GM04503 (cell line): ENCODE measurements at regions not wholly inside any gene's neighbourhood (a gene's known extent, or its start where the extent isn't known, plus 50 kb on each side); places are given as distances from the start of the nearest gene placed in this dataset.
"Not testable (repeated sequence)": the region's sequence is repeated elsewhere in the genome, so short reads cannot be mapped to it uniquely, and the experiment has no call there.

Source experiments
- DNase-seq: peaks from one replicate; pipeline ENCODE4 v3.0.0-alpha.2; 2012; ENCODE audit warnings: low read depth

DNA sequence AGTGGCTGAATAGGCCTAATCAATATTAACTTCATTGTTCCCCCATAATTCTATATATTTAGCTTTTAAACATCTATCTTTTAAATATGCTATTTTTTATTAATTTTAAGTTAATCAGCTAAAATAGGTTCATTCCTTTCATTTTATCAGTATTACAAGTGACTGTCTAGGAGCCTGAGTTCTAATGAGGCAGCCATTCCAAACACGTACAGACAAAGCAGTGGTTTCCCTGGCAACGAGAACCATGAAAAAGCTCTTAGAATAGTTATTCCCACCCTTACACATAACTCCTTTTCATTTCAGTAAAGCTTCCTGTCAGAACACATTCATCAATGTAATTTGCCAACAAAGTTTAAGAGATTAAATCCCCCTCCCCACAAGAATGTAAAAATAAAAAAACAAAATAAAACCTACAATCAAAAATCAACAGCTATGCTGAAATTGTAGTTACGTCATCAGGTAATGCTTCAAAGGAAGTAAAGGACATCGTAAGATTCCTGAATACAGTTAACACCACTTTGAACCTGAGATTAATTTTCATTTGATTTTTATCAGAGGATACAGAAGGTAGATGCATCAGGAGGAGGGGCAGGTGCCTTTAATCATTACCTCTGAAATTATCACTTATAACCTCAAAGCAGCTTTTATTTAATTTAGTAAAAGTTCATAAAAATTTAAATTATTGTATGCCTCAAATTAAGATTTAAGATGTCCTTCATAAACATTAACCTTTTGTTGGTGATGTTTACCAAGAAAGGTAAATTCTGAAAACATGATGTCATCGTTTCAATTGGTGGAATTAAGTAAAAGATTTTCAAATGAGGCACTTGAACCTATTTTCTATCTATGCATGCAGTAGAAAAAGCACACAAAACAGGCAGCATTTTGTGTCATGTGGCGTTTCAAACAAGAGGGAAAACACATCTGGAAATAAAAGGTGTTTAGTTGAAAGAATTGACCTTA, 967.2 kb upstream of the FOXG1 start:
- not testable (repeated sequence) for DNase-seq

- DNase-seq: not testable (repeated sequence)
Observed at GRCh38 chr14:27817746-27818430, 948.7 kb upstream of the FOXG1 start.

DNA sequence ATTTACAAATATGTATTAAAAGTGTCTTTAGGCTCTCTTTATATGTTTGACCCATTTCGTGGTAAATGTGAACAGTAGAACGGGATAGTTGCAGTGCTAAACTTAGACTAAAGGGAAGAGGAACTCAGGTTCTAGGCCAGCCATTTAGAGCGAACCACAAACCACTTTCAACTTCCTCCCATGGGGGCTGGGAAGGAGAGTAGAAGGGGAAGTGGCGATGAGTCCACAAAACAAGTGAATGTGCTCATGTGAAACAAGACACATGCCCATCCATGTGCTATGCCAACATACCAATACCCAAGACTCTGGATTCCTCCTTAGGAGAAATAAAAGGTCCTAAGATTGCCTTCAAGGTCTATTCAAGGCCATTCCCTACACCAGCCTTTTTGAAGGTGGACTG, 940.4 kb upstream of the FOXG1 start:
- DNase-seq: not testable (repeated sequence)

DNA sequence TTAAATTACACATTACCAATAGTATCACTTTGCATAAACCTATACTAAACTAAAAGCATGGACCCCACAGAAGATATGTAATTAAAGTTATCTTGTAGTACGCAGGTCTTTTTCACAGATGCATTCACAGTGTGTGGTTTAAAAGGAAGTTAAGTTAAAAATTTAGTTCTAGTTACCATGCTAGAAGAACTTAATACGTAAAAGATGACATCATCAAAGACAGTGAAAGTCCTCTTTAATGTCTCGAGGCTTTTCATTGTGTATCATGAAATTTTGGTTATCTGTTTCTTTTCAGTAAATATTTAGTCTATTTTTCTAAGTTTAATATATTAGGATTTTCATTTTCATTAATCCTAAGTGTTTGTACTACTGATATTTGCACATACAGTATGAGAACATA, 934.6 kb upstream of the FOXG1 start:
- DNase-seq: not testable (repeated sequence)

DNA sequence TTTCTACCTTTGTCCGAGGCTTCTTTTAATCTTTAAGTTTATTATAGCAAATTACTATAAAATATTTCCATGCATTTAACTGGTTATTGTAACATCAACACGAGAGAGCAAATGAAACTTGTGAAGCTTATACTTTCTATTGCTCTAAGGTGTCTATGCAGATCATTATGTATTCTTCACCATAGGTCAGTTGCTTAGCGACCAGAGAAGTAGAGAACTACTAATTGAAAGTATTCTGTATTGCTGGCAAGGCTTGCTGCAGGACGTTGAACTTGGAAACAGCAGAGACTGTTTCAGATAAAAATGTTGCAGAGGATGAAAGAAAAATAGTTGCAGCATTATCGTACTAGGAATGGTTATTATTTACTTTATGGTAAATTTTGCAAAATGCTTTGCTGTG, 933.6 kb upstream of the FOXG1 start:
- not testable (repeated sequence) for DNase-seq

DNA sequence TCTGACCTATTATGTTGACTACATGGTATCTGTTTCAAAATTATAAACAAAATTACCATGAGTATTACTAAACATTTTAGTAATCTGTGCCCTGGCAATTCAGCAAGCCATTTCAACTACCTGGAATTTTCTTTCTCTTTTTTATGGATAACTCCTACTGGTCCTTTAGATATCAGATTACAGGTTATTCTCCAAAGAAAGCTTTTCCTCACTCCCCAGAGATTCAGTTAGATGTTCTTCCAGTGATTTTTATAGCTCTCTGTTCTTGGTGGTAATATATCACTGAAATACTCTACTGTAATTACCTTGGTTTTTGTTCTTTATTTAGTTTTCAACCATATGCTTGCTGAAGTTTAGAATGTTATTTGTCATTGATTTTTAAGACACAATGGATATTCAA, 930.2 kb upstream of the FOXG1 start:
- DNase-seq: no peak

GRCh38 chr14:27845241-27845850, 921.2 kb upstream of the FOXG1 start:
- no peak for DNase-seq

GRCh38 chr14:27845902-27846301, 920.7 kb upstream of the FOXG1 start:
- no peak for DNase-seq

GRCh38 chr14:27847480-27847879, 919.1 kb upstream of the FOXG1 start:
- not testable (repeated sequence) for DNase-seq

GRCh38 chr14:27849193-27849592, 917.4 kb upstream of the FOXG1 start:
- not testable (repeated sequence) for DNase-seq

DNA sequence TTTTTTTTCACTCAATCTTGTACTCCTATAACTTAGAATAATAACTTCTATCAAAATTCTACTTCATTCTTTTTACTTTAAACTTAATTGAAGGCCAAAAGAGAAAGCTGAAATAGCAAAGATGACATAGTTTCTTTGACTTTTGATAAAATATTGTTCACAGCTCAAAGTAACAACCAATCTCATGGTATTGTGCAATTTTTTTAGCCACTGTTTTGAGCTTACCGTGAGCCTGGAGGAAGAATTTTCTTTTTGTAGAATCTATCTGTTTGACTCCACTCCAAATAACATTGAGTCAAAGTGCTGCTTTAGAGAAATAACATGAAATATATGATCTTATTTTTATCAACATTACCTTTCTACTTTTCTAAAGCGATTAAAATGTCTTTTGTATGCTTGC, 903.9 kb upstream of the FOXG1 start:
- DNase-seq: no peak

DNA sequence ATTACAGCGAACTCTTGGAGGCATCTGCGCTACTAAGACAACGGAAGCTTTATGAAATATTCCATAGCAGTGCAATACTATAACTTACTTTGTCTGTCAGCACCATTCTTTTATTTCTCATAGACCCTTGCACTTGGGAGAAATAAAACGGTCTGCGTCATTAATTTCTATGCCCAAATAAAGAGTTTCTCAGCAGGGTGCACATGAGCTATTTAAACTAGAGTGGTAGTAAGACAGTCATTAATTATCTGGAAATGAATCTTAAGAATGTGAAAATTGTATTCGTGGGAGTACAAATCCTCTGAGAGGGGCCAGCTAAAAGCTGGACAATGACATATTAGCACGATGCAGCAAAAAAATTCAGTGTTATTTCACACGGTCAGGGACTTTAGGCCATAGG, 903.4 kb upstream of the FOXG1 start:
- DNase-seq: no peak

DNA sequence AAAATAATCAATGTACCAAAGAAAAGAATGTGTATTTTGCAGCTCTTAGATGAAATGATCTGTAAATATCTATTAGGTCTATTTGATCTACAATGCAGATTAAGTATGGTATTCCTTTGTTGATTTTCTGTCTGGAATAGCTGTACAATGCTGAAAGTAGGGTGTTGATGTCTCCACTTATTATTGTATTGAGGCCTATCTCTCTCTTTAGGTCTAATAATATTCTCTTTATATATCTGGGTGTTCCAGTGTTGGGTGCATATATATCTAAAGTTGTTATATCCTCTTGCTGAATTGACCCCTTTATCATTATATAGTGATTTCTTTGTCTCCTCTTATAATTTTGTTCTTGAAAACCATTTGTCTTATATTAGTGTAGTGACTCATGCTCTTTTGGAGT, 885.5 kb upstream of the FOXG1 start:
- no peak for DNase-seq

GRCh38 chr14:27881646-27882045, 884.9 kb upstream of the FOXG1 start:
- no peak for DNase-seq

GRCh38 chr14:27886256-27886655, 880.3 kb upstream of the FOXG1 start:
- DNase-seq: no peak

DNA sequence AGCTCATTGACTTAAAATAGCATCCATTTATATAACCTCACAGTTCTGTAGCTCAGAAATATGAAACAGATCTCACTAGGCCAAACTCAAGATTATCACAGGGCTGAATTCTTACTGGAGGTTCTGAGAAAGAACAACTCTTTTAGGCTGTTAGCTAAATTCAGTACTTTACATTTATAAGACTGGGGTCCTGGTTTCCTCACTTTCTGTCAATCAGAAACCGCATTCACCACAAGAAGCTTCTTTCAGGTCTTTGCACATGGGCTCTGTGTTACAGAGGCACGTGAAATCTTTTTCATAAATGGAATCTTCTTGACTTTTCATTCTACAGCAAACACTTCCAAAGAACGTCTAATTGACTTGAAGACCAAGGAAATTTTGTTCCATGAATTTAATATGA, 876.3 kb upstream of the FOXG1 start:
- no peak for DNase-seq

GRCh38 chr14:27908484-27908883, 858.1 kb upstream of the FOXG1 start:
- not testable (repeated sequence) for DNase-seq

DNA sequence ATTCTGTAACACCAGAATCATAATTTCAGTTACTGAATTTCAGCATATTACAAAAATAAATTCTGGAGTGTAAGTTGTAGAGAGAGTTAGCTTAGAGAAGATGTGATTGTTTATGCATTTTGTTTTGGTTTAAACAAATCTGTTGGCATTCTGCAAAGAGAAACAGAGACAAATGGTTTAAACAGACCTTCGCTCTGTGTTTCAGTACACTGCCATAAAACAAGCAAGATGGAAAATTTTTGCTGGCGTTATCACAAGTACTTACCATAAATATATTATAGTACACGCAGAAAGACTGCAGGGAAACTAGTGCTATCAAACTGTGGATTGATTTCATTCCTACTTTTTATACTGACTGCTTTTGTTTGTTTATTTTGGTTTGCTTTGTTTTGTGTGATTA, 850.3 kb upstream of the FOXG1 start:
- DNase-seq: no peak

DNA sequence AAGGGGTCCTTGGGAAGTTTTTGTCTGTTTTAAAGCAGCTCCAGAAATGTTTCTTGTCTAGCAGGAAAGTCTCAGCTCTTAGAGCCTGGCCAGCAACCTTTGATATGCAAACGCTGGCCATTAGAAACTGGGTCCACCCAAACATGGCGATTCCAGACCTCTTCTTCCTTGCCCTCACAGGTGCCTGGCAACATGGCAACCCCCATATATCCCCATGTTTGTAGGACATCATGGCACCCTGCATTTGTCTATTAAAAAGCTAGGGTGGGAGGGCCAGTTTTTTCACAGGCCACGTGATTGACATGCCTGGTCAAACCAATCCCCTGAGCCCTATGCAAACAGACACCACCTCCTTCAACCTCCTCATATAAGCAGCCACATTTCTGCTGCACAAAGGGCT, 848.7 kb upstream of the FOXG1 start:
- DNase-seq: no peak

DNA sequence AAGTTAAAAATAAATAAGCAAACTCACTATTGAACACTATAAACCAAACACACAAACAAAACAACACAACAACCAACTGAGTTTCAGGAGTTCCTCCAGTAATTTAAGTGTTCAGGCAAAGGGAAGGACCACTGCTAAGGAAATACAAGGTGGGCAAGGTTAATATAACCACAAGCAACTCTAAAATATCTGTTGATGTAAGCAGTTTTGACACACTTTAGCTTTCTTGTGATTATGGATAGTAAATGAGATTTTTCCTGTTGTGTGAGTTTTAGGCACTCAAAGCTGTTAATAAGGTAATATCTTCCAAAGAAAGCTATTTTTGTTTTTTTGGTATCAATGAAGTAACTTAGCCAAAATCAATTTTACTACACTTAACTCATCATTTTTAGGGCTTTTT, 839.1 kb upstream of the FOXG1 start:
- DNase-seq: no peak

- no peak for DNase-seq
Observed at GRCh38 chr14:27929797-27930347, 836.7 kb upstream of the FOXG1 start.

- DNase-seq: no peak
Observed at GRCh38 chr14:27938392-27938791, 828.2 kb upstream of the FOXG1 start.

- DNase-seq: no peak
Observed at GRCh38 chr14:27945512-27945911, 821.1 kb upstream of the FOXG1 start.
